GM19240 (cell line): ENCODE measurements at regions not wholly inside any gene's neighbourhood (a gene's known extent, or its start where the extent isn't known, plus 50 kb on each side); places are given as distances from the start of the nearest gene placed in this dataset.

Experiments used
- DNase-seq: peaks from one replicate; pipeline ENCODE4 v3.0.0; 2011; ENCODE audit warnings: low spot score; ENCODE audit not compliant: insufficient read length

GRCh38 chr6:33923857-33924514 is 120.2 kb upstream of the MLN start:
- no peak for DNase-seq

GRCh38 chr6:33921745-33922144 is 117.9 kb upstream of the MLN start:
- no peak for DNase-seq

- DNase-seq = no peak
Measured at GRCh38 chr6:33918175-33918695, 114.4 kb upstream of the MLN start.

- DNase-seq = no peak
Measured at GRCh38 chr6:33915134-33915533, 111.3 kb upstream of the MLN start.

GRCh38 chr6:33914645-33915044 is 110.8 kb upstream of the MLN start:
- DNase-seq = no peak

GRCh38 chr6:33912195-33912594 is 108.4 kb upstream of the MLN start:
- DNase-seq = no peak

- no peak for DNase-seq
Measured at GRCh38 chr6:33911488-33911887, 107.7 kb upstream of the MLN start.

- no peak for DNase-seq
Measured at GRCh38 chr6:33910594-33910993, 106.8 kb upstream of the MLN start.

- DNase-seq = no peak
Measured at GRCh38 chr6:33909737-33910136, 105.9 kb upstream of the MLN start.

- no peak for DNase-seq
Measured at GRCh38 chr6:33908025-33908424, 104.2 kb upstream of the MLN start.

- DNase-seq = no peak
Measured at GRCh38 chr6:33907227-33907626, 103.4 kb upstream of the MLN start.

GRCh38 chr6:33906439-33906838 is 102.6 kb upstream of the MLN start:
- DNase-seq = no peak

GRCh38 chr6:33905071-33905609 is 101.3 kb upstream of the MLN start:
- no peak for DNase-seq

- no peak for DNase-seq
Measured at GRCh38 chr6:33904747-33905065, 100.9 kb upstream of the MLN start.

GRCh38 chr6:33904050-33904746 is 100.4 kb upstream of the MLN start:
- peak; percentile 51 for DNase-seq

GRCh38 chr6:33903579-33903978 is 99.8 kb upstream of the MLN start:
- DNase-seq = no peak

GRCh38 chr6:33902457-33902853 is 98.7 kb upstream of the MLN start:
- DNase-seq = no peak

- DNase-seq = no peak
Measured at GRCh38 chr6:33901822-33902456, 98.1 kb upstream of the MLN start.

- no peak for DNase-seq
Measured at GRCh38 chr6:33898771-33899170, 95.0 kb upstream of the MLN start.

- no peak for DNase-seq
Measured at GRCh38 chr6:33897189-33897780, 93.5 kb upstream of the MLN start.

- DNase-seq = no peak
Measured at GRCh38 chr6:33896391-33897188, 92.8 kb upstream of the MLN start.
